PC-9 (cell line): ENCODE measurements at regions not wholly inside any gene's neighbourhood (a gene's known extent, or its start where the extent isn't known, plus 50 kb on each side); places are given as distances from the start of the nearest gene placed in this dataset.
A peak's percentile ranks its signal among the peaks of the same experiment; 100 is the strongest.

Experiments
- BruUV-seq: library from RNA; stranded (reverse); fragments of 400-500 nt; replicated peaks from 2 replicates; lab custom pipeline; 2021; lab: Mats Ljungman, UMichigan
- CTCF ChIA-PET: fragments of 300-600 bp; sonication (Branson Sonifier 250); formaldehyde crosslinking; loops from one replicate; lab custom pipeline; 2022; ENCODE audit warnings: antibody characterized with exemption; lab: Charles Lee
- POLR2A ChIA-PET: fragments of 300-600 bp; sonication (Branson Sonifier 250); formaldehyde crosslinking; loops from one replicate; lab custom pipeline; 2022; ENCODE audit warnings: antibody characterized with exemption; ENCODE audit not compliant: unreplicated experiment; lab: Charles Lee
- DNase-seq, 2 experiments: peaks; one replicate each; pipeline versions ENCODE4 v3.0.0 to v3.0.0-alpha.2; 2015 to 2022; ENCODE audit warnings: mixed read lengths in 1 of 2
- H2AFZ ChIP-seq: fragments of 200-600 bp; sonication (generic); 2 replicates; pipeline ENCODE4 v1.8.1; 2017; ENCODE audit warnings: antibody characterized with exemption
- H3F3A ChIP-seq: fragments of 200-600 bp; sonication (generic); 2 replicates; pipeline ENCODE4 v1.8.1; 2017; ENCODE audit warnings: antibody characterized with exemption, mild to moderate bottlenecking, low read depth; ENCODE audit not compliant: insufficient read depth
- H3K27ac ChIP-seq: fragments of 200-600 bp; sonication (generic); 2 replicates; pipeline ENCODE4 v1.6.1; 2016; ENCODE audit warnings: mixed run types
- H3K27me3 ChIP-seq: fragments of 200-600 bp; sonication (generic); 2 replicates; pipeline ENCODE4 v1.6.1; 2016; ENCODE audit warnings: low read depth, mixed run types; ENCODE audit not compliant: insufficient read depth
- H3K36me3 ChIP-seq: fragments of 200-600 bp; sonication (generic); 2 replicates; pipeline ENCODE4 v1.6.1; 2016; ENCODE audit warnings: low read depth, mixed run types
- H3K4me1 ChIP-seq: fragments of 200-600 bp; sonication (generic); replicated peaks from 2 replicates; pipeline ENCODE4 v1.6.1; 2016; ENCODE audit warnings: mixed run types; ENCODE audit not compliant: insufficient read depth
- H3K4me2 ChIP-seq: fragments of 200-600 bp; sonication (generic); 2 replicates; pipeline ENCODE4 v1.6.1; 2017; ENCODE audit warnings: mixed run types
- H3K4me3 ChIP-seq: fragments of 200-600 bp; sonication (generic); 2 replicates; pipeline ENCODE4 v1.6.1; 2016; ENCODE audit warnings: mixed run types
- H3K79me2 ChIP-seq: fragments of 200-600 bp; sonication (generic); 2 replicates; pipeline ENCODE4 v1.6.1; 2017; ENCODE audit warnings: low read depth, mixed run types
- H3K9me2 ChIP-seq: fragments of 200-600 bp; sonication (generic); 2 replicates; pipeline ENCODE4 v1.8.1; 2017; ENCODE audit warnings: mild to moderate bottlenecking; ENCODE audit not compliant: insufficient read depth
- H3K9me3 ChIP-seq: fragments of 200-600 bp; sonication (generic); 2 replicates; pipeline ENCODE4 v1.8.1; 2016; ENCODE audit warnings: low read depth; ENCODE audit not compliant: insufficient read depth
- H4K20me1 ChIP-seq: fragments of 200-600 bp; sonication (generic); 2 replicates; pipeline ENCODE4 v1.8.1; 2017; ENCODE audit not compliant: insufficient read depth
- CTCF ChIP-seq: fragments of 200-600 bp; sonication (generic); conservative IDR thresholded peaks from 2 replicates; pipeline ENCODE4 v1.6.1; 2017; ENCODE audit warnings: mixed run types, antibody characterized with exemption, mild to moderate bottlenecking, moderate library complexity
- EZH2 ChIP-seq: fragments of 200-600 bp; sonication (generic); IDR thresholded peaks from 2 replicates; pipeline ENCODE4 v1.8.0; 2017; ENCODE audit warnings: antibody characterized with exemption, low read depth
- intact Hi-C: fragments of 100-400 bp; cut with micrococcal nuclease; formaldehyde crosslinking; loops from one replicate; pipeline ENCODE4 v1.10.0; 2022; ENCODE audit not compliant: unreplicated experiment

- Histone ChIP-seq H3K9me3 (no peaks in the 10 kb centered on the region), H4K20me1 (no peaks in the 10 kb centered on the region), H3K4me1 (peaks cover 11% of the 10 kb centered on the region), H3K4me3 (no peak overlapping the region), H3K27me3 (no peaks in the 10 kb centered on the region), H3K4me2 (peak overlapping the region; percentile 45; the same call in 1 of the 2 replicates), H3K36me3 (no peaks in the 10 kb centered on the region), H3K79me2 (no peaks in the 10 kb centered on the region), H3K27ac (0 out of 2 replicates have a peak overlapping the region, but pooled peaks have one; percentile 22), H2AFZ (no peak overlapping the region), H3F3A (no peaks in the 10 kb centered on the region), H3K9me2 (no peaks in the 10 kb centered on the region)
- no peak for TF ChIP-seq EZH2
- TF ChIP-seq CTCF = no peak
- DNase-seq = peak; percentile 36 to 65
- ChIA-PET CTCF (interaction anchor here (0.7 kb wide), 1 partner anchor 55 kb away, joined by 4 read pairs; no protein-coding TSS in a partner anchor), POLR2A (interaction anchor here (0.7 kb wide), 1 partner anchor 786 kb away, joined by 9 read pairs; no protein-coding TSS in a partner anchor)
- intact Hi-C loops = no loop called here
- BruUV-seq = TSS peak; percentile 94
Measured at GRCh38 chr4:186839122-186840037, 115.7 kb upstream of the FAT1 start.

DNA sequence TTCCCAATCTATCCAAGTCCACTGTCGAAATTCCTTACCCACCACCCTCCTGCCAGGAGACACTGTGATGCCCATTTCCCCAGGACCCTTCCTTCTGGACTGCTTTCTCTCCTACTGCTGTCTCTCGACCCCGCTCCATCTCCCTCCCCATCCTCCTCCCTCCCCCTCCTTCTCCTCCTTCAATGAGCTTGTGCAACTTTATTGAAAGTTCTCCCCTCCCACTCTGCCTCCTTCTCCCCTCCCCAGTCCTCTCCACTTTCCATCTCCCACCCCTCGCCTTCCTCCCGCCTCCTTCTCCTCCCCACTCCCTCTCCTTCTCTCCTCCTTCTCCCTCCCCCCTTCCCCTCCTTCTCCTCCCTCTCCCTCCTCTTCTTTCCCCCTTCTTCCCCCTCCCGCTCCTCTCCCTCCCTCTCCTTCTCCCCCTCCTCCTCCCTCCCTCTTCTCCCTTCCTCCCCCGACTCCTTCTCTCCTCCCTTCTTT lies 116.6 kb upstream of the FAT1 start:
- Histone ChIP-seq H3K27me3 (no peaks in the 10 kb centered on the region), H3K79me2 (no peaks in the 10 kb centered on the region), H3K9me3 (no peaks in the 10 kb centered on the region), H3K27ac (no peak overlapping the region), H3K4me1 (peaks cover 20% of the 10 kb centered on the region), H2AFZ (no peak overlapping the region), H3K9me2 (no peaks in the 10 kb centered on the region), H3F3A (peaks cover 6% of the 10 kb centered on the region; the same call in 1 of the 2 replicates), H4K20me1 (no peaks in the 10 kb centered on the region), H3K36me3 (no peaks in the 10 kb centered on the region), H3K4me2 (no peak overlapping the region), H3K4me3 (no peak overlapping the region)
- TF ChIP-seq EZH2 = no peak
- no peak for TF ChIP-seq CTCF
- intact Hi-C loops = no loop called here
- no TSS peak for BruUV-seq
- peak in 1 of 2 experiments; percentile 18 for DNase-seq
- ChIA-PET CTCF (no interaction called here), POLR2A (interaction anchor here (0.8 kb wide), 1 partner anchor 252 kb away, joined by 3 read pairs; no protein-coding TSS in a partner anchor)

DNA sequence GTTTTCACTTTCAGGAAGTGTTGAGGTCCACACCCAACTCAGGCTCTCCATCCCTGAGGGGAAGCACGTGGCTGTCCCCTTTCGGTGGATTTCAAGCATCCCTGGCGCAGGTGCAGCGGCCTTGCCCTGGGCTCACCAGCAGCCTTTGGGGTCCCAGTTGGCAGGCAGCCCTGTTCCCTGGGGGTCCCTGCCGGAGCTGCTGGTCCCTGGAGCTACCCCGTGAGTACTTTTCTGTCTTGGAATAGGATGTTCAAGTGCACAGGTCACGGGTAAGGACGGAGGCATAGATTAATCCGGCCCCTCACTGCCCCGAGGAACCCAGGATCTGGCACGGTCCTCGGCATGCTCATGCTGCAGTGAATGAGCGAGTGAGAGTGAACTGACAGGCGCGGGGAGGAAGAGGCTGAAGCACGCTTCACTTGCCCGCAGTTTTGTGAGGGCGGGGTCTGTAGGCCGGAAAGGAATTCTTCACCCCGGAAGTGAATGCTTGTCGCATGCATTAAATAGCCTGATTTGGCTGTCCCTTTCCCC lies 117.2 kb upstream of the FAT1 start:
- H3K4me3 ChIP-seq = no peak overlapping the region
- no TSS peak for BruUV-seq
- no peaks in the 10 kb centered on the region for H3K9me2 ChIP-seq
- no peak overlapping the region for H3K27ac ChIP-seq
- intact Hi-C loops = no loop called here
- H3K4me1 ChIP-seq = peaks cover 25% of the 10 kb centered on the region
- ChIA-PET POLR2A (interaction anchor here (0.8 kb wide), 1 partner anchor 251 kb away, joined by 3 read pairs; no protein-coding TSS in a partner anchor), CTCF (no interaction called here)
- TF ChIP-seq EZH2 (no peak), CTCF (no peak)
- H3K27me3 ChIP-seq = no peaks in the 10 kb centered on the region
- H3F3A ChIP-seq = peaks cover 10% of the 10 kb centered on the region; the same call in 1 of the 2 replicates
- H3K79me2 ChIP-seq = no peaks in the 10 kb centered on the region
- H3K4me2 ChIP-seq = no peak overlapping the region
- H4K20me1 ChIP-seq = no peaks in the 10 kb centered on the region
- H3K9me3 ChIP-seq = no peaks in the 10 kb centered on the region
- DNase-seq = no peak
- no peak overlapping the region for H2AFZ ChIP-seq
- H3K36me3 ChIP-seq = no peaks in the 10 kb centered on the region
